ENCODE measurements at regions not wholly inside any gene's neighbourhood (a gene's known extent, or its start where the extent isn't known, plus 50 kb on each side); places are given as distances from the start of the nearest gene placed in this dataset.

- no peak for DNase-seq
These were observed 53.1 kb upstream of the GLRA2 start for GRCh38 chrX:14476205-14476604.

- no peak for DNase-seq
These were observed 79.6 kb upstream of the GLRA2 start for GRCh38 chrX:14449773-14450172.

GRCh38 chrX:14448406-14448805 is 80.9 kb upstream of the GLRA2 start:
- no peak for DNase-seq

- DNase-seq = no peak
These were observed 89.2 kb upstream of the GLRA2 start for GRCh38 chrX:14440106-14440505.

- no peak for DNase-seq
These were observed 101.7 kb upstream of the GLRA2 start for GRCh38 chrX:14427614-14428013.

GRCh38 chrX:14420841-14421240 is 108.5 kb upstream of the GLRA2 start:
- no peak for DNase-seq

- DNase-seq = no peak
These were observed 116.7 kb upstream of the GLRA2 start for GRCh38 chrX:14412686-14413085.

- DNase-seq = no peak
These were observed 118.0 kb upstream of the GLRA2 start for GRCh38 chrX:14411326-14411725.

- no peak for DNase-seq
These were observed 120.0 kb upstream of the GLRA2 start for GRCh38 chrX:14409341-14409740.

- no peak for DNase-seq
These were observed 123.1 kb upstream of the GLRA2 start for GRCh38 chrX:14406225-14406624.

GRCh38 chrX:14398725-14399124 is 130.6 kb upstream of the GLRA2 start:
- no peak for DNase-seq

GRCh38 chrX:14389682-14390081 is 139.7 kb upstream of the GLRA2 start:
- no peak for DNase-seq

GRCh38 chrX:14386981-14387380 is 142.4 kb upstream of the GLRA2 start:
- no peak for DNase-seq

GRCh38 chrX:14380044-14380443 is 149.3 kb upstream of the GLRA2 start:
- DNase-seq = no peak

GRCh38 chrX:14377427-14377826 is 151.9 kb upstream of the GLRA2 start:
- DNase-seq = no peak

- DNase-seq = no peak
These were observed 165.6 kb upstream of the GLRA2 start for GRCh38 chrX:14363728-14364127.

GRCh38 chrX:14362721-14363120 is 166.6 kb upstream of the GLRA2 start:
- DNase-seq = no peak

GRCh38 chrX:14361435-14361834 is 167.9 kb upstream of the GLRA2 start:
- DNase-seq = no peak

GRCh38 chrX:14359727-14360126 is 169.6 kb upstream of the GLRA2 start:
- no peak for DNase-seq

GRCh38 chrX:14359316-14359715 is 170.0 kb upstream of the GLRA2 start:
- no peak for DNase-seq

- no peak for DNase-seq
These were observed 172.0 kb upstream of the GLRA2 start for GRCh38 chrX:14357314-14357713.

GRCh38 chrX:14356401-14356800 is 172.9 kb upstream of the GLRA2 start:
- DNase-seq = no peak

GRCh38 chrX:14355556-14355955 is 173.8 kb upstream of the GLRA2 start:
- no peak for DNase-seq

- DNase-seq = no peak
These were observed 174.8 kb upstream of the GLRA2 start for GRCh38 chrX:14354521-14354920.

GRCh38 chrX:14352511-14352910 is 176.8 kb upstream of the GLRA2 start:
- DNase-seq = no peak
